ENCODE measurements at regions not wholly inside any gene's neighbourhood (a gene's known extent, or its start where the extent isn't known, plus 50 kb on each side); places are given as distances from the start of the nearest gene placed in this dataset.

- TF ChIP-seq CTCF (IDR thresholded peaks at IDR 0.05) (no peak), ZFX (IDR thresholded peaks at IDR 0.05; ENCODE audit: borderline replicate concordance) (no peak)
- H3K27ac ChIP-seq: no peak overlapping the region
Observed at GRCh38 chr11:115996125-115996807, 492.1 kb upstream of the CADM1 start.

- H3K27ac ChIP-seq: no peak overlapping the region
- TF ChIP-seq CTCF (IDR thresholded peaks at IDR 0.05) (no peak), ZFX (IDR thresholded peaks at IDR 0.05; ENCODE audit: borderline replicate concordance) (no peak)
Observed at GRCh38 chr11:115993590-115993989, 489.4 kb upstream of the CADM1 start.

- TF ChIP-seq CTCF (IDR thresholded peaks at IDR 0.05): peak; percentile 92
- no peak for TF ChIP-seq ZFX (IDR thresholded peaks at IDR 0.05; ENCODE audit: borderline replicate concordance)
- no peak overlapping the region for H3K27ac ChIP-seq
Observed at GRCh38 chr11:115990004-115990447, 485.8 kb upstream of the CADM1 start.

- TF ChIP-seq ZFX (IDR thresholded peaks at IDR 0.05; ENCODE audit: borderline replicate concordance): no peak
- no peak overlapping the region for H3K27ac ChIP-seq
Observed at GRCh38 chr11:115985896-115986295, 481.7 kb upstream of the CADM1 start.

- TF ChIP-seq CTCF (IDR thresholded peaks at IDR 0.05) (no peak), ZFX (IDR thresholded peaks at IDR 0.05; ENCODE audit: borderline replicate concordance) (no peak)
- H3K27ac ChIP-seq: no peak overlapping the region
Observed at GRCh38 chr11:115984228-115984627, 480.0 kb upstream of the CADM1 start.

- no peak overlapping the region for H3K27ac ChIP-seq
- TF ChIP-seq CTCF (IDR thresholded peaks at IDR 0.05): no peak
- TF ChIP-seq ZFX (IDR thresholded peaks at IDR 0.05; ENCODE audit: borderline replicate concordance): no peak
Observed at GRCh38 chr11:115982666-115983065, 478.5 kb upstream of the CADM1 start.

GRCh38 chr11:115981814-115982471 is 477.7 kb upstream of the CADM1 start:
- H3K27ac ChIP-seq: no peak overlapping the region
- TF ChIP-seq ZFX (IDR thresholded peaks at IDR 0.05; ENCODE audit: borderline replicate concordance): no peak
- TF ChIP-seq CTCF (IDR thresholded peaks at IDR 0.05): no peak

Data from 22Rv1 (cell line).